Psoas muscle (tissue), 7 donors: ENCODE measurements at regions not wholly inside any gene's neighbourhood (a gene's known extent, or its start where the extent isn't known, plus 50 kb on each side); places are given as distances from the start of the nearest gene placed in this dataset.

Source experiments
- ATAC-seq, 4 donors: fragments of 200-7000 bp; cut with Tn5 transposase; one replicate each; pipeline ENCODE4 v1.9.1; 2020; ENCODE audit warnings: moderate library complexity in 3 of 4, mild to moderate bottlenecking in 2 of 4
- DNase-seq, 2 donors: peaks; one replicate each; pipeline ENCODE4 v3.0.0-alpha.2; 2020
- H3K27ac ChIP-seq: fragments of 200-600 bp; one replicate; pipeline ENCODE4 v1.8.0; 2022
- H3K27me3 ChIP-seq, 3 donors: fragments of 200-600 bp in 1 of 3; one replicate each; pipeline versions ENCODE4 v1.6.1 to v1.8.0; 2013 to 2022; ENCODE audit warnings: low read length in 2 of 3, mild to moderate bottlenecking in 2 of 3, moderate library complexity in 1 of 3; ENCODE audit not compliant: insufficient read depth in 3 of 3
- H3K36me3 ChIP-seq, 2 donors: fragments of 200-600 bp in 1 of 2; one replicate each; pipeline versions ENCODE4 v1.6.1 to v1.8.0; 2013 to 2022; ENCODE audit warnings: low read depth in 1 of 2, mild to moderate bottlenecking in 1 of 2, moderate library complexity in 1 of 2; ENCODE audit not compliant: insufficient read depth in 1 of 2
- H3K4me1 ChIP-seq: fragments of 200-600 bp; one replicate; pipeline ENCODE4 v1.8.0; 2022
- H3K4me3 ChIP-seq: fragments of 200-600 bp; one replicate; pipeline ENCODE4 v1.8.0; 2022; ENCODE audit warnings: mild to moderate bottlenecking
- H3K9me3 ChIP-seq: fragments of 200-600 bp; one replicate; pipeline ENCODE4 v1.8.0; 2022
- CTCF ChIP-seq: fragments of 200-600 bp; IDR thresholded peaks from one replicate; pipeline ENCODE4 v1.8.0; 2022; ENCODE audit warnings: antibody characterized with exemption
- WGBS, 3 donors: extraction: QIAGEN DNeasy Blood & Tissue Kit; methylation state at CpG; one replicate each; pipeline versions ENCODE4 v1.1.6 to v1.1.7; 2013; 5-methylcytosine and 5-hydroxymethylcytosine counted together
- intact Hi-C, 2 donors: fragments of 100-400 bp; cut with DNase I; formaldehyde crosslinking; loops; one replicate each; pipeline versions ENCODE4 v1.11.0 to v1.14.2; 2022
- donor health status: healthy with polysubstance abuse.
- donor health status: DM: no; HTN: no; CAD: no; lungs with moderate emphysema.
- donor health status: Bipolar disorder and iron deficiency.
- donor health status: healthy.
- donor health status: DM: yes; HTN: yes; CAD: no.
- donor health status: DM: no; HTN: no; CAD: no.
- donor health status: DM: yes; HTN: yes; CAD: no.

- Histone ChIP-seq H3K27me3 (no peaks in the 10 kb centered on the region), H3K4me1 (no peaks in the 10 kb centered on the region), H3K9me3 (no peaks in the 10 kb centered on the region), H3K36me3 (no peaks in the 10 kb centered on the region), H3K4me3 (no peak overlapping the region), H3K27ac (no peak overlapping the region)
- intact Hi-C loops, result no loop called here
- DNase-seq (no peak), ATAC-seq (no peak)
- no peak for TF ChIP-seq CTCF
These were observed 67.6 kb downstream of the NMUR2 start for GRCh38 chr5:152337484-152337883.

DNA sequence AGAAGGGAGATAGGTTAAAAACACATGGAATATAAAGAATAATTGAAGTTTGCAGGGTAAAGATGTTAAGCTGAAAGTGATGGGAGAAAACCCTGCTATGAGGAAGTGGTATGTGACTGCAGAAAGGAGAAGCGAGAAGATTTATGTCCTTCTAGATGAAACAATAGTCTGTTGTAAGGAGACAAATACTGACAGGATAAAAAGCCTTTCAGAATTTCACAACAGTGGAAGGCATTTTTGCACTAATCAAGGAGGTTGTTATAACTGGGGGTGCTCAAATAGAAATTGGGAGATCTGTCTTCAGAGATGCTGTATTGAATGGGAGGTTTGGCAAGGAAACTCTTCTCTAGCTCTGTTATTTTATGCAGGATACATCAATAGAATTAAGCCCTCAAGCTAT, 69.6 kb downstream of the NMUR2 start:
- 82 to 91% (median 84%) methylated on average over 1 of the region's 1 CpG for WGBS, 3 donors

DNA sequence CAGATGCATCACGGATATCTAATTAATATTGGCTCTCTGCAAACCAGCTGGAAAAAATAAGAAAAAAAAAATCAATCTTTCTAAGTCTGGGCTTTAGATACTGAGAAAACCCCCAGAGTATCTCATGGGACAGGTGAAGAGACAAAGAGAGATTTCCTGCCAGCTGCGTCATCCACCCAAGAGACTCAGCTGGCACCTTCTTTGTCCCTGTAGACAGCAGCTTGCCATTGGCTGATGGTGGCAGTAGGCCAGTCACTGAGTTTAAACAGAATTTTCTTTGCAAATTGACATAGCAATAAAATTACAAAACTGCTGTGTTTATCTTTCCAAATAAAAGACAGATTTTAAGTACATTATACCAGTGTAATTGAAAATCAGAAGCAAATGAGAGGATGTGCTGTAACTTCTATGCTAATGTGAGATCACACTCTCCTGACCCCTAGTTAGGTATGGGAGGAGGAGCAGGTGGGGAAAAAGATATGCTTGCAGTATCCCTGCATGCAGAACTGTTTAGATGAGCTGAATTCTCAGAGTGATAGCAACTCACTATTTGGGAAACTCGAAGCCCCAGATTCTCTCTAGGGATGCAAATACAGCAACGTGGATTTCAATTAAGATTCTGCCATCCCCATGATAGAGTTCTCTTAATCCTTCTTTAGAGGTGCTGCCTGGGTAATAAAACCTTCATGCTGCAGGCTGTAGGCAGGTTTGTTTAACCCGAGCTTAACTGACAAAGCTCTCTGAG, 72.2 kb downstream of the NMUR2 start:
- ATAC-seq (no peak), DNase-seq (no peak)
- intact Hi-C loops, result no loop called here
- no peaks in the 10 kb centered on the region for H3K9me3 ChIP-seq
- no peak overlapping the region for H3K4me3 ChIP-seq
- H3K36me3 ChIP-seq, result no peaks in the 10 kb centered on the region
- TF ChIP-seq CTCF, result no peak
- H3K4me1 ChIP-seq, result no peaks in the 10 kb centered on the region
- no peak overlapping the region for H3K27ac ChIP-seq
- WGBS, 3 donors, result 45 to 52% (median 46%) methylated on average over 5 of the region's 5 CpGs
- no peaks in the 10 kb centered on the region for H3K27me3 ChIP-seq

More for the DNA sequence above, 69.6 kb downstream of the NMUR2 start:
- intact Hi-C loops, result no loop called here
- ATAC-seq, result no peak
- Histone ChIP-seq H3K4me1 (no peaks in the 10 kb centered on the region), H3K27me3 (no peaks in the 10 kb centered on the region), H3K9me3 (no peaks in the 10 kb centered on the region), H3K36me3 (no peaks in the 10 kb centered on the region), H3K4me3 (no peak overlapping the region), H3K27ac (no peak overlapping the region)
- no peak for DNase-seq
- no peak for TF ChIP-seq CTCF

GRCh38 chr5:152331718-152332117, 73.4 kb downstream of the NMUR2 start:
- Histone ChIP-seq H3K4me1 (no peaks in the 10 kb centered on the region), H3K27ac (no peak overlapping the region), H3K4me3 (no peak overlapping the region), H3K27me3 (no peaks in the 10 kb centered on the region), H3K9me3 (no peaks in the 10 kb centered on the region), H3K36me3 (no peaks in the 10 kb centered on the region)
- intact Hi-C loops, result no loop called here
- no peak for DNase-seq
- ATAC-seq, result no peak
- WGBS, 3 donors, result 63 to 70% (median 67%) methylated on average over 2 of the region's 2 CpGs
- no peak for TF ChIP-seq CTCF

DNA sequence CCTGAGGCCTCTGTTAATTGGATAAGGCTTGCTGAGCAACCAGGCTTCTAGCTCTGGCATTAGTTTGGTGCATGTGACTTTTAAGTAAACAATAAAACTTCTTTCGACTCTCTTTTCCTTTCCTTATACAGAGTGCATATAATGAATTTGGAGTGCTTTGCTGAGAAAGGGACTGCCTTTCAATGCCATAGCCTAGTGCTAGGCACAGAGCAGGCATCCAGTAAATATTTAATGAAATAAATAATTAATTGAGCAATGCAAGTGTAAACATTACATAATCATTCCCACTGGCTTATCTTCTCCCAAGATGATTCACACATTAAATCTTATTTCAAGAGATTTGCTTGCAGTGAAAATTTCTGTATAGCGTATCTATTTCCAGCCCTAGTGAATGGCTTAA, 74.1 kb downstream of the NMUR2 start:
- Histone ChIP-seq H3K27me3 (no peaks in the 10 kb centered on the region), H3K9me3 (no peaks in the 10 kb centered on the region), H3K4me1 (no peaks in the 10 kb centered on the region), H3K36me3 (no peaks in the 10 kb centered on the region), H3K4me3 (no peak overlapping the region), H3K27ac (no peak overlapping the region)
- WGBS, 3 donors, result 86 to 91% (median 90%) methylated on average over 2 of the region's 2 CpGs
- no peak for TF ChIP-seq CTCF
- DNase-seq (no peak), ATAC-seq (no peak)
- intact Hi-C loops, result no loop called here
